Sigmoid colon (tissue), 6 donors: ENCODE measurements at regions not wholly inside any gene's neighbourhood (a gene's known extent, or its start where the extent isn't known, plus 50 kb on each side); places are given as distances from the start of the nearest gene placed in this dataset.

ENCODE experiments used
- DNase-seq: peaks from one replicate; pipeline ENCODE4 v3.0.0-alpha.2; 2019
- H3K27ac ChIP-seq, 4 donors: fragments of 200-600 bp; sonication (generic); one replicate each; pipeline ENCODE4 v1.5.1; 2016 to 2019; ENCODE audit warnings: mild to moderate bottlenecking in 1 of 4
- H3K27me3 ChIP-seq, 3 donors: fragments of 200-600 bp; sonication (generic); one replicate each; pipeline ENCODE4 v1.5.1; 2019; ENCODE audit warnings: mild to moderate bottlenecking in 1 of 3
- H3K36me3 ChIP-seq, 4 donors: fragments of 200-600 bp; sonication (generic); one replicate each; pipeline ENCODE4 v1.5.1; 2016 to 2019
- H3K4me1 ChIP-seq, 4 donors: fragments of 200-600 bp; sonication (generic); one replicate each; pipeline ENCODE4 v1.5.1; 2017 to 2019
- H3K4me3 ChIP-seq, 4 donors: fragments of 200-600 bp; sonication (generic); one replicate each; pipeline ENCODE4 v1.5.1; 2017 to 2019; ENCODE audit warnings: mild to moderate bottlenecking in 2 of 4, moderate library complexity in 1 of 4
- H3K9me3 ChIP-seq, 4 donors: fragments of 200-600 bp in 3 of 4; sonication (generic) in 3 of 4; one replicate each; pipeline versions ENCODE4 v1.5.1 to v1.6.1; 2013 to 2019
- EP300 ChIP-seq, 4 donors: sonication (generic); formaldehyde crosslinking; IDR thresholded peaks; one replicate each; pipeline ENCODE4 v1.6.1; 2017; ENCODE audit warnings: antibody characterized with exemption in 4 of 4
- POLR2A ChIP-seq, 2 donors: fragments of 450-650 bp; IDR thresholded peaks; one replicate each; pipeline ENCODE4 v1.6.1; 2016; ENCODE audit warnings: antibody characterized with exemption in 2 of 2, mild to moderate bottlenecking in 2 of 2, moderate library complexity in 2 of 2
- POLR2AphosphoS5 ChIP-seq, 4 donors: sonication (generic); formaldehyde crosslinking; IDR thresholded peaks; one replicate each; pipeline ENCODE4 v1.6.1; 2017; ENCODE audit warnings: antibody characterized with exemption in 4 of 4
- WGBS, 2 donors: extraction: QIAGEN DNeasy Blood & Tissue Kit; methylation state at CpG; one replicate each; pipeline ENCODE4 v1.1.7; 2013; 5-methylcytosine and 5-hydroxymethylcytosine counted together
- intact Hi-C: fragments of 100-400 bp; cut with DNase I; formaldehyde crosslinking; loops from one replicate; pipeline ENCODE4 v1.15.1; 2023
- TF ChIP-seq, protein P1 (sequence below), 4 experiments: fragments of 450-650 bp in 3 of 4; fragments of 200-600 bp in 1 of 4; IDR thresholded peaks; one replicate each; pipeline ENCODE4 v1.5.1; 2016 to 2019; ENCODE audit warnings: antibody characterized with exemption in 4 of 4, mild to moderate bottlenecking in 3 of 4, moderate library complexity in 2 of 4
- donor health status: healthy with polysubstance abuse.
- donor health status: healthy.

GRCh38 chr10:17507538-17507937 is 53.1 kb upstream of the ST8SIA6 start:
- H3K4me3 ChIP-seq, result no peak overlapping the region
- 95 to 98% methylated on average over 4 of the region's 4 CpGs for WGBS, 2 donors
- no peak overlapping the region for H3K27ac ChIP-seq
- TF ChIP-seq EP300 (IDR thresholded peaks at IDR 0.05) (no peak), POLR2A (IDR thresholded peaks at IDR 0.05) (no peak), POLR2AphosphoS5 (IDR thresholded peaks at IDR 0.05) (no peak)
- TF ChIP-seq, protein P1, sequence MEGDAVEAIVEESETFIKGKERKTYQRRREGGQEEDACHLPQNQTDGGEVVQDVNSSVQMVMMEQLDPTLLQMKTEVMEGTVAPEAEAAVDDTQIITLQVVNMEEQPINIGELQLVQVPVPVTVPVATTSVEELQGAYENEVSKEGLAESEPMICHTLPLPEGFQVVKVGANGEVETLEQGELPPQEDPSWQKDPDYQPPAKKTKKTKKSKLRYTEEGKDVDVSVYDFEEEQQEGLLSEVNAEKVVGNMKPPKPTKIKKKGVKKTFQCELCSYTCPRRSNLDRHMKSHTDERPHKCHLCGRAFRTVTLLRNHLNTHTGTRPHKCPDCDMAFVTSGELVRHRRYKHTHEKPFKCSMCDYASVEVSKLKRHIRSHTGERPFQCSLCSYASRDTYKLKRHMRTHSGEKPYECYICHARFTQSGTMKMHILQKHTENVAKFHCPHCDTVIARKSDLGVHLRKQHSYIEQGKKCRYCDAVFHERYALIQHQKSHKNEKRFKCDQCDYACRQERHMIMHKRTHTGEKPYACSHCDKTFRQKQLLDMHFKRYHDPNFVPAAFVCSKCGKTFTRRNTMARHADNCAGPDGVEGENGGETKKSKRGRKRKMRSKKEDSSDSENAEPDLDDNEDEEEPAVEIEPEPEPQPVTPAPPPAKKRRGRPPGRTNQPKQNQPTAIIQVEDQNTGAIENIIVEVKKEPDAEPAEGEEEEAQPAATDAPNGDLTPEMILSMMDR (IDR thresholded peaks at IDR 0.05), result no peak
- no peaks in the 10 kb centered on the region for H3K4me1 ChIP-seq
- no peaks in the 10 kb centered on the region for H3K9me3 ChIP-seq
- no peaks in the 10 kb centered on the region for H3K36me3 ChIP-seq
- intact Hi-C loops, result no loop called here
- no peaks in the 10 kb centered on the region for H3K27me3 ChIP-seq
- DNase-seq, result no peak

DNA sequence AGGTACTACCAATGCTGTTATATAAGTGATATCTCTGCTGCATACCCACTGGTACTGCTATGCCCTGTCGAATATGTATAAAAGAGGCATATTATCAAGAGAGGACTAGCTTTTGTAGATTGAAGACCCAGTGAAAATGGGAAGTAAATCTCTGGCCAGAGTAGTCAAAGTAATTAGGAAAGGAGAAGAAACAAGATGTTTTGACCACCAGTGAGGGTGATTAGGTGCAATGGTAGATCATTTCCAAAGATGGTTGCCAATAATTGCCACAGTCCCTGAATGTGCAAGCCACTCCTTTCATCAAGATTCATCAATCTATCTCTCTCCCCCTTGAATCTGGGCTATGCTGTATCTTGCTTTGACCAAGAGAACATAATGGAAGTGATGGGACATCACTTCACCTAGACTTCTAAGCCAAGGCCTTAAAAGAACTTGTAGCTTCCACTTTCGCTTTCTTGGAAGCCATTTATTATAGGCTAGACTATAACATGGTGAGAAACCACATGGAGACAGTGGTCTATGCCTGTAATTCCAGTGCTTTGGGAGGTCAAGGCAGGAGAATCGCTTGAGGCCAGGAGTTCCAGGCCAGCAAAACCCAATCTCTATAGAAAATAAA is 52.6 kb upstream of the ST8SIA6 start:
- no peaks in the 10 kb centered on the region for H3K9me3 ChIP-seq
- no peaks in the 10 kb centered on the region for H3K4me1 ChIP-seq
- no peak for DNase-seq
- 91 to 95% methylated on average over 3 of the region's 3 CpGs for WGBS, 2 donors
- H3K27ac ChIP-seq, result no peak overlapping the region
- no peaks in the 10 kb centered on the region for H3K27me3 ChIP-seq
- H3K36me3 ChIP-seq, result no peaks in the 10 kb centered on the region
- TF ChIP-seq EP300 (IDR thresholded peaks at IDR 0.05) (no peak), POLR2A (IDR thresholded peaks at IDR 0.05) (no peak), POLR2AphosphoS5 (IDR thresholded peaks at IDR 0.05) (no peak)
- TF ChIP-seq, protein P1 (IDR thresholded peaks at IDR 0.05), result no peak
- intact Hi-C loops, result no loop called here
- H3K4me3 ChIP-seq, result no peak overlapping the region

- WGBS, 2 donors, result 49 to 61% methylated on average over 6 of the region's 6 CpGs
- no peaks in the 10 kb centered on the region for H3K9me3 ChIP-seq
- no peaks in the 10 kb centered on the region for H3K36me3 ChIP-seq
- H3K27ac ChIP-seq, result no peak overlapping the region
- H3K27me3 ChIP-seq, result no peaks in the 10 kb centered on the region
- intact Hi-C loops, result no loop called here
- DNase-seq, result no peak
- no peaks in the 10 kb centered on the region for H3K4me1 ChIP-seq
- TF ChIP-seq POLR2A (IDR thresholded peaks at IDR 0.05) (no peak), POLR2AphosphoS5 (IDR thresholded peaks at IDR 0.05) (no peak), EP300 (IDR thresholded peaks at IDR 0.05) (no peak)
- TF ChIP-seq, protein P1 (IDR thresholded peaks at IDR 0.05), result no peak
- H3K4me3 ChIP-seq, result no peak overlapping the region
Observed at GRCh38 chr10:17506390-17506789, 52.0 kb upstream of the ST8SIA6 start.

DNA sequence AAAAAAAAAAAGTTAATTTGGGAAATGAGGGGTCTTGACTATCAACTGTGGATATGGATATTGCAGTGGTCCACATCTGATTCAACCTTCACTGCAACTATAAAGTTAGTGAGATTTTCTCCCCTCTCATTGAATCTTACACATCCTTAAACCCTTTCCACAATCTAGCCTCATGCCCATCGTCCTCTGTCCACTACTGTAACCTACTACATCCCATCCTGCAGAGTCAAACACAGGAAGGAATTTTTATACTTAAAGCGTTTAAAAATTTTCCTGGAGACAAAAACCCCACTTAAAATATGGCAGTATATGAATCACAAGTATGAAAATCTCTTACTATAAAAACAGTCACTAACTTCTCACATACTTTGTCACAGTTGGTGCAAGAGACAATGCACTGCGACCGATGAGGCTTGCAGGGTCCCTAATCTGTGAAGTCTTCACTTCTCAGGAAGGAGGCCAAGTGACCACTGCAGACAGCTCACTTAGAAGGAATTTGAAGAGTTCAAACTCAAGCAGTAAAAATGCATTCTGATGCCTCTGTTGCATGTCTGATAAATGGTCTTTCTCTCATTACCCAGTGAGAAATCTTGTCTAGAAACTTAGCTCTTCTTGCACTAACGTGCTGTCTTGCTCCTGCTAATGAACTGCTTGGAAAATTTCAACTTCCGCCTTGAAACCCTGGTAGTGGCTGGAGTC is 50.3 kb upstream of the ST8SIA6 start:
- H3K4me3 ChIP-seq, result no peak overlapping the region
- no peaks in the 10 kb centered on the region for H3K9me3 ChIP-seq
- intact Hi-C loops, result no loop called here
- no peaks in the 10 kb centered on the region for H3K36me3 ChIP-seq
- H3K4me1 ChIP-seq, result no peaks in the 10 kb centered on the region
- WGBS, 2 donors, result 89 to 90% methylated on average over 6 of the region's 6 CpGs
- H3K27me3 ChIP-seq, result no peaks in the 10 kb centered on the region
- DNase-seq, result no peak
- TF ChIP-seq POLR2AphosphoS5 (IDR thresholded peaks at IDR 0.05), result no peak
- no peak for TF ChIP-seq EP300 (IDR thresholded peaks at IDR 0.05)
- no peak for TF ChIP-seq POLR2A (IDR thresholded peaks at IDR 0.05)
- TF ChIP-seq, protein P1 (IDR thresholded peaks at IDR 0.05), result no peak
- no peak overlapping the region for H3K27ac ChIP-seq
